CD4-positive, CD25-positive, alpha-beta regulatory T cell (primary cell): ENCODE measurements at regions not wholly inside any gene's neighbourhood (a gene's known extent, or its start where the extent isn't known, plus 50 kb on each side); places are given as distances from the start of the nearest gene placed in this dataset.

Experiments used
- ATAC-seq, 2 donors: fragments of 150-1000 bp; cut with Tn5 transposase; one replicate each; pipeline ENCODE4 v1.10.0; 2021; ENCODE audit warnings: low read depth in 2 of 2, moderate number of reproducible peaks in 2 of 2, moderate library complexity in 1 of 2
- DNase-seq, 3 donors: peaks; one replicate each; pipeline versions ENCODE4 v3.0.0 to v3.0.0-alpha.2; 2012 to 2022; ENCODE audit warnings: mixed read lengths in 1 of 3
- H3K27ac ChIP-seq: one replicate; pipeline ENCODE4 v1.7.0; 2013; ENCODE audit warnings: mild to moderate bottlenecking, low read length; ENCODE audit not compliant: insufficient read depth, poor library complexity, severe bottlenecking
- H3K27me3 ChIP-seq: one replicate; pipeline ENCODE4 v1.7.0; 2013; ENCODE audit warnings: low read length; ENCODE audit not compliant: control insufficient read depth, insufficient read depth
- H3K36me3 ChIP-seq: one replicate; pipeline ENCODE4 v1.7.0; 2013; ENCODE audit warnings: mild to moderate bottlenecking, low read length, moderate library complexity; ENCODE audit not compliant: control insufficient read depth, insufficient read depth
- H3K4me1 ChIP-seq: 2 replicates; pipeline ENCODE4 v1.7.0; 2013; ENCODE audit warnings: mild to moderate bottlenecking, low read length; ENCODE audit not compliant: insufficient read depth, control insufficient read depth, poor library complexity, severe bottlenecking
- H3K4me3 ChIP-seq: one replicate; pipeline ENCODE4 v1.7.0; 2013; ENCODE audit warnings: low read depth, mild to moderate bottlenecking, low read length, moderate library complexity
- H3K9me3 ChIP-seq, 2 experiments: 1 replicate in 1 of 2; 2 replicates in 1 of 2; pipeline ENCODE4 v1.7.0; 2013; ENCODE audit warnings: low read length in 2 of 2, mild to moderate bottlenecking in 1 of 2, moderate library complexity in 1 of 2; ENCODE audit not compliant: control insufficient read depth in 2 of 2
- H3K27ac Mint-ChIP-seq, 3 donors: one replicate each; pipeline ENCODE4 v1.8.0; 2020 to 2022; ENCODE audit warnings: mild to moderate bottlenecking in 3 of 3, mixed read lengths in 3 of 3, moderate library complexity in 2 of 3
- H3K27me3 Mint-ChIP-seq: one replicate; pipeline ENCODE4 v1.8.0; 2022; ENCODE audit warnings: mild to moderate bottlenecking, mixed read lengths
- H3K36me3 Mint-ChIP-seq: one replicate; pipeline ENCODE4 v1.8.0; 2020; ENCODE audit warnings: mixed read lengths
- H3K4me1 Mint-ChIP-seq, 4 donors: one replicate each; pipeline ENCODE4 v1.8.0; 2020 to 2022; ENCODE audit warnings: mixed read lengths in 4 of 4, mild to moderate bottlenecking in 1 of 4
- H3K4me3 Mint-ChIP-seq, 4 donors: one replicate each; pipeline ENCODE4 v1.8.0; 2020 to 2022; ENCODE audit warnings: mild to moderate bottlenecking in 4 of 4, mixed read lengths in 4 of 4, moderate library complexity in 3 of 4
- H3K9me3 Mint-ChIP-seq, 7 donors: one replicate each; pipeline ENCODE4 v1.8.0; 2020 to 2022; ENCODE audit warnings: mixed read lengths in 7 of 7, mild to moderate bottlenecking in 3 of 7, moderate library complexity in 2 of 7

DNA sequence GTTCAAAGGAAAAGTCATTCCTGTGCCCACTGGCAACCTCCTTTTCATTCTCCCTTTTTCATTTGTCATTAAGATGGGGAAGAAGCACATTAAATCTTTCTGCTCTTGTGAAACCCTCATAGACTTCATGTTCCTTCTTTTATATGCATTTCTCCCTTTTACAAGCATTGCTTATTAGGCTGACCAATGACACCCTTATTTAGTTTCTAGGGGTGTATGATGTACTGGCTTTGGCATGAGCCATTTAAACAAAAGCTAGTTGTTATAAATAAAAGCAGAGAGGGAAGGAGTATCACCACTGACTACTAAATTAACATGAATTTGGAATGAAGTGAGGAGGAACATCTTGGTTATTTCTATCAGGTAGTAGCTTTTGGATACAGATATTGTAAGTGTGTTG lies 68.2 kb upstream of the PCDH9 start:
- Histone ChIP-seq H3K9me3 (peaks cover 4 to 15% of the 10 kb centered on the region in 2 experiments), H3K4me1 (no peaks in the 10 kb centered on the region), H3K36me3 (no peaks in the 10 kb centered on the region), H3K27me3 (no peaks in the 10 kb centered on the region), H3K27ac (no peak overlapping the region), H3K4me3 (no peak overlapping the region)
- Mint-ChIP-seq H3K36me3 (no peaks in the 10 kb centered on the region), H3K27ac (no peak overlapping the region), H3K9me3 (peaks cover 0 to 35% (median 14%) of the 10 kb centered on the region in 7 donors), H3K4me3 (no peak overlapping the region), H3K4me1 (no peaks in the 10 kb centered on the region), H3K27me3 (no peaks in the 10 kb centered on the region)
- DNase-seq (no peak), ATAC-seq (no peak)

DNA sequence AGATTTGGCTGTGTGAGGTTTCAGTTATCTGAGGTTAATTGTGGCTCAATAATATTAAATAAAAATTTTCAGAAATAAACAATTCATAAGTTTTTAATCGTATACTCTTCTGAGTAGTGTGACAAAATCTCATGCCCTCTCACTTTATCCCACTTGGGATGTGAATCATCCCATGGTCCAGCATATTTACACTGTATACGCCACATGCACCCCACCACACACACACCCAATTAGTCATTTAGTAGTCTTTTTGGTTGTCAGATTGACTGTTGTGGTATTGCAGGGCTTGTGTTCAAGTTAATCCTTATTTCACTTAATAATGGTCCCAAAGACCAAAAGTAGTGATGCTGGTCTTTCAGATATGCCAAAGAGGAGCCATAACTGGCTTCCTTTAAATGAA lies 66.4 kb upstream of the PCDH9 start:
- no peaks in the 10 kb centered on the region for H3K27me3 ChIP-seq
- H3K27ac ChIP-seq, result no peak overlapping the region
- H3K36me3 ChIP-seq, result no peaks in the 10 kb centered on the region
- H3K9me3 Mint-ChIP-seq, result peaks cover 2 to 31% (median 15%) of the 10 kb centered on the region in 7 donors
- DNase-seq (no peak), ATAC-seq (no peak)
- no peak overlapping the region for H3K4me3 ChIP-seq
- H3K4me1 ChIP-seq, result no peaks in the 10 kb centered on the region
- H3K27me3 Mint-ChIP-seq, result no peaks in the 10 kb centered on the region
- H3K36me3 Mint-ChIP-seq, result no peaks in the 10 kb centered on the region
- no peaks in the 10 kb centered on the region for H3K4me1 Mint-ChIP-seq
- peaks cover 4 to 15% of the 10 kb centered on the region in 2 experiments for H3K9me3 ChIP-seq
- H3K4me3 Mint-ChIP-seq, result no peak overlapping the region
- H3K27ac Mint-ChIP-seq, result no peak overlapping the region

DNA sequence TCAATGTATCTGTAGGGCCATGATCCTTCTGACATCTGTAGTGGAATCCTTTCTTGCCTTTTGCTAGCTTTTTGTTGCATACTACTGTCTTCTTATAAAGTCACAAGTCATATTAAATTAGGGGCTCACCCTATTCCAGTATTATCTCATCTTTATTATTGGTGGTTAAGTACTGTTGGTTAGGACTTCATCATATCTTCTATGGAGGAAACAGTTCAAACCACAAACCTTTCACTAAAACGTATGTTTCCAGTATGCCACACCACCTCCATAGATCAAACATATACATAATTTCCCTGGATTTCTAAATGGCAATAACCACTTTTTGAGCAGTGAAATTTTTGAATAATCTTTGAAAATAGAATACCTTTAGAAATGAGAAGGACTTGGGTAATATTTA lies 62.8 kb upstream of the PCDH9 start:
- no peak for DNase-seq

DNA sequence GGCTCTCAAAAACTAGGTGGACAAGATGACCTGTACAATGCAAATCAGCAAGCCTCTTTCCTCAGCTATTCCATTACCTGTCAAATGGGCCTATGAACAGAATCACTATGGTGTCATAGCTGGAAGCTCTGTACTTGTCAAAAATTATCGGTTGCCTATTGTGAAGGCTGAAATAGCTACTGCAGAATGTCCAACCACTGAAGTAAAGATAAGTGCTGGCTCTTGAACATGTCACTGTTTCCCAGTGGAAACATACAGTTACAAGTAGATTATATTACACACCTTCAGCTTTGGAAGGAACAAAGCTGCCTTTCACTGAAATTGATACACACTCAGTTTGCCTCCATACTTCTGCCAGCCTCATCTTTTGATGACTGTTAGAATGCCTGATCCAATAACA lies 55.5 kb upstream of the PCDH9 start:
- no peaks in the 10 kb centered on the region for H3K4me1 Mint-ChIP-seq
- no peaks in the 10 kb centered on the region for H3K4me1 ChIP-seq
- no peaks in the 10 kb centered on the region for H3K36me3 Mint-ChIP-seq
- no peak overlapping the region for H3K27ac Mint-ChIP-seq
- H3K27me3 Mint-ChIP-seq, result no peaks in the 10 kb centered on the region
- H3K36me3 ChIP-seq, result no peaks in the 10 kb centered on the region
- no peak overlapping the region for H3K4me3 ChIP-seq
- H3K4me3 Mint-ChIP-seq, result no peak overlapping the region
- H3K9me3 ChIP-seq, result no peaks in the 10 kb centered on the region
- ATAC-seq (no peak), DNase-seq (no peak)
- no peak overlapping the region for H3K27ac ChIP-seq
- peaks cover 0 to 25% (median 7%) of the 10 kb centered on the region in 7 donors for H3K9me3 Mint-ChIP-seq
- no peaks in the 10 kb centered on the region for H3K27me3 ChIP-seq

More for the DNA sequence above, 62.8 kb upstream of the PCDH9 start:
- no peak overlapping the region for H3K4me3 ChIP-seq
- H3K9me3 ChIP-seq, result peaks cover 0 to 1% of the 10 kb centered on the region in 2 experiments
- no peaks in the 10 kb centered on the region for H3K36me3 Mint-ChIP-seq
- no peak overlapping the region for H3K4me3 Mint-ChIP-seq
- peaks cover under 1 to 13% (median 8%) of the 10 kb centered on the region in 7 donors for H3K9me3 Mint-ChIP-seq
- no peaks in the 10 kb centered on the region for H3K4me1 ChIP-seq
- H3K36me3 ChIP-seq, result no peaks in the 10 kb centered on the region
- H3K27ac Mint-ChIP-seq, result no peak overlapping the region
- no peak overlapping the region for H3K27ac ChIP-seq
- no peaks in the 10 kb centered on the region for H3K27me3 Mint-ChIP-seq
- H3K4me1 Mint-ChIP-seq, result no peaks in the 10 kb centered on the region
- H3K27me3 ChIP-seq, result no peaks in the 10 kb centered on the region
- no peak for ATAC-seq

DNA sequence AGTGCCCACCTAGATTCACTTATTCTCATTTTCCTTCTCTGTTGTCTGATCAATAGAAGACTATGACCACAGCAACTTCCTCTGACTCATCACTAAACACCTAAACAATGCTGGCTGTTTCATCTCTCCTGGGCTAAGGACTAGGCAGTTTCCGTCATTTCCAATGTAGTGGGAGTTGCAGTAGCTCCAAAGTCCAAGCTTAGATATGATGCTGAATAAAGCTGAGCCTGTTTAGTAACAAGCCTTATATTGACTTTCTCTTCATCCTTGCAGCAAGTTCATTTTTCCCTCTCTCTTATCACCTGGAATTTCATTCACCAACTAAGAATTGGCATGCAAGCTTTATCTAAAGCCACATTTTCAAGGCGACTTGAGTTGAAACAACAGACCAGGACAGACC lies 53.5 kb upstream of the PCDH9 start:
- Histone ChIP-seq H3K27me3 (no peaks in the 10 kb centered on the region), H3K36me3 (no peaks in the 10 kb centered on the region), H3K27ac (no peak overlapping the region), H3K9me3 (no peaks in the 10 kb centered on the region), H3K4me1 (no peaks in the 10 kb centered on the region), H3K4me3 (no peak overlapping the region)
- Mint-ChIP-seq H3K27me3 (no peaks in the 10 kb centered on the region), H3K9me3 (peaks cover 0 to 25% (median 6%) of the 10 kb centered on the region in 7 donors), H3K4me3 (no peak overlapping the region), H3K36me3 (no peaks in the 10 kb centered on the region), H3K4me1 (no peaks in the 10 kb centered on the region), H3K27ac (no peak overlapping the region)
- ATAC-seq (no peak), DNase-seq (no peak)

DNA sequence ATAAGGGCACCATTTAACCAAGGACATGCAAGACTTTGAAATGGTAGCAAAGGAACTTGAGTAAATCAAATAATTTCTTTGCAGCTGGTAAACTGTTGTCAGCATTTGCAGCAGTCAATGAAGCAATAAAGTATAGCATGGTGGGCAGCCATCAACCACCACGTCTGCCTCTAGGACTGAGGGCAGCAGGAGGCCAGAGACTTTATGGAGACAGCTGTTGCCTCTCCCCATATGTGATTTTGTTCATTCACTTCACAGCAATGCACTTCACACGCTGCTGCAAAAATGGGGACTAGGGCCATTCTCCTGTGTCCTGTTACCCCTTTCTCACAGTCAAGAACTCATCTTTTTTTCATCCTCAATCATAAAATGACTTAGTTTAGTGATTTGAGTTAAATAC lies 51.3 kb upstream of the PCDH9 start:
- Histone ChIP-seq H3K27ac (no peak overlapping the region), H3K4me1 (no peaks in the 10 kb centered on the region)
- H3K9me3 Mint-ChIP-seq, result peaks cover 0 to 14% (median 2%) of the 10 kb centered on the region in 7 donors

More for the DNA sequence above, 51.3 kb upstream of the PCDH9 start:
- no peaks in the 10 kb centered on the region for H3K4me1 Mint-ChIP-seq
- ATAC-seq (no peak), DNase-seq (no peak)
- no peak overlapping the region for H3K4me3 Mint-ChIP-seq
- H3K27ac Mint-ChIP-seq, result no peak overlapping the region
- Histone ChIP-seq H3K4me3 (no peak overlapping the region), H3K36me3 (no peaks in the 10 kb centered on the region), H3K27me3 (no peaks in the 10 kb centered on the region), H3K9me3 (no peaks in the 10 kb centered on the region)
- no peaks in the 10 kb centered on the region for H3K27me3 Mint-ChIP-seq
- H3K36me3 Mint-ChIP-seq, result no peaks in the 10 kb centered on the region
